ENCODE measurements at regions not wholly inside any gene's neighbourhood (a gene's known extent, or its start where the extent isn't known, plus 50 kb on each side); places are given as distances from the start of the nearest gene placed in this dataset.

DNA sequence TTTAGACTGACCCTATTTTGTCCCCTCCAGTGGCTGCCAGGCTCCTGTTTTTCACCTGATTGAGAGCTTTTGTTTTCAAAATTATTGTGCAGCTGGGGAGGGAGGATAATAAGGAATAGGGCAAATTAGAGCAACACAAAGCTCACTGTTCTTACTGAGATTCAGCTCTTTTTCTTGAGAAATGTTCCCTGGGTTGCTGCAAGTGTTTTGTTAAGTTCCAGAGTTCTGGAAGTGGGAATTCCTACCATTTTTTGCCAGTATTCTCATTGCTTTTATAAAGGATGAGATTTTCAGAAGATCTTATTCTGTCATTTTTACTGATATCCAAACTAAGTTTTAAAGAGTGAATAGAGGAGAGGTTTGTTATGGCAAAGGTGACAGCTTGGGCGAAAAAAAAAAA, 417.7 kb downstream of the SIPA1L2 start:
- no peak overlapping the region for H3K27ac ChIP-seq (ENCODE audit: low read depth, low read length)
- H3K4me1 ChIP-seq (ENCODE audit: control insufficient read depth in 1 of 2, insufficient read depth in 2 of 2, low read length in 2 of 2), result no peaks in the 10 kb centered on the region
- H3K9me3 ChIP-seq (ENCODE audit: control insufficient read depth in 1 of 2, low read length in 2 of 2), result no peaks in the 10 kb centered on the region
- no peak overlapping the region for H3K9ac ChIP-seq (ENCODE audit: low read depth in 1 of 2, low read length in 2 of 2)
- no peaks in the 10 kb centered on the region for H3K27me3 ChIP-seq (ENCODE audit: control insufficient read depth in 1 of 2, insufficient read depth in 2 of 2, low read length in 2 of 2)
- no peak overlapping the region for H3K4me3 ChIP-seq (ENCODE audit: low read depth in 1 of 2, low read length in 2 of 2)
- H3K36me3 ChIP-seq (ENCODE audit: control insufficient read depth in 1 of 2, insufficient read depth in 2 of 2, low read length in 2 of 2), result no peaks in the 10 kb centered on the region

- H3K27me3 ChIP-seq (ENCODE audit: control insufficient read depth in 1 of 2, insufficient read depth in 2 of 2, low read length in 2 of 2), result peaks cover 0 to 3% of the 10 kb centered on the region in 2 donors
- no peak overlapping the region for H3K4me3 ChIP-seq (ENCODE audit: low read depth in 1 of 2, low read length in 2 of 2)
- H3K4me1 ChIP-seq (ENCODE audit: control insufficient read depth in 1 of 2, insufficient read depth in 2 of 2, low read length in 2 of 2), result no peaks in the 10 kb centered on the region
- H3K9ac ChIP-seq (ENCODE audit: low read depth in 1 of 2, low read length in 2 of 2), result no peak overlapping the region
- no peaks in the 10 kb centered on the region for H3K36me3 ChIP-seq (ENCODE audit: control insufficient read depth in 1 of 2, insufficient read depth in 2 of 2, low read length in 2 of 2)
- H3K9me3 ChIP-seq (ENCODE audit: control insufficient read depth in 1 of 2, low read length in 2 of 2), result no peaks in the 10 kb centered on the region
- H3K27ac ChIP-seq (ENCODE audit: low read depth, low read length), result no peak overlapping the region
These were observed 418.8 kb downstream of the SIPA1L2 start for GRCh38 chr1:232211149-232211548.

DNA sequence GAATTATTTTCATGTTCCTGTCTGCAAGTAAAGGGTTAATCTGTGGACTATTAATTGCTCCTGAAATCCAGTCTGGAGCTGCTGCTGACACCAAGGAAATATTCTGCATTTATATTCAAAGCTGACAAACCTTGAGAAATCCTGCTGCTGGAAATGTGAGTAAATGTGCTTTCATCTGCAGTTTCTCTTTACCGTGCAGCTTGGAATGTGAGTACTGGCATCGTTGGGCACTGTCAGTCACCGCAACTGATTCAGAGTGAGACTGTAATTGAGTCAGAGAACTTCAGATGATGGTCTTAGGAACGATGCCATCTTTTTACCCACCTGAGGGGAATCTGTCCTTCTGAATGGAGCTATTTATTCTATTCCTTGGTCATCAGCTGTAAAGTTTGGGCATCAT, 420.6 kb downstream of the SIPA1L2 start:
- no peaks in the 10 kb centered on the region for H3K4me1 ChIP-seq (ENCODE audit: control insufficient read depth in 1 of 2, insufficient read depth in 2 of 2, low read length in 2 of 2)
- no peak overlapping the region for H3K4me3 ChIP-seq (ENCODE audit: low read depth in 1 of 2, low read length in 2 of 2)
- H3K9me3 ChIP-seq (ENCODE audit: control insufficient read depth in 1 of 2, low read length in 2 of 2), result no peaks in the 10 kb centered on the region
- peaks cover 0 to 4% of the 10 kb centered on the region in 2 donors for H3K27me3 ChIP-seq (ENCODE audit: control insufficient read depth in 1 of 2, insufficient read depth in 2 of 2, low read length in 2 of 2)
- H3K27ac ChIP-seq (ENCODE audit: low read depth, low read length), result no peak overlapping the region
- H3K36me3 ChIP-seq (ENCODE audit: control insufficient read depth in 1 of 2, insufficient read depth in 2 of 2, low read length in 2 of 2), result no peaks in the 10 kb centered on the region
- no peak overlapping the region for H3K9ac ChIP-seq (ENCODE audit: low read depth in 1 of 2, low read length in 2 of 2)

GRCh38 chr1:232207073-232207866, 422.7 kb downstream of the SIPA1L2 start:
- Histone ChIP-seq H3K27me3 (ENCODE audit: control insufficient read depth in 1 of 2, insufficient read depth in 2 of 2, low read length in 2 of 2) (peaks cover 0 to 4% of the 10 kb centered on the region in 2 donors), H3K9ac (ENCODE audit: low read depth in 1 of 2, low read length in 2 of 2) (no peak overlapping the region), H3K9me3 (ENCODE audit: control insufficient read depth in 1 of 2, low read length in 2 of 2) (no peaks in the 10 kb centered on the region), H3K36me3 (ENCODE audit: control insufficient read depth in 1 of 2, insufficient read depth in 2 of 2, low read length in 2 of 2) (no peaks in the 10 kb centered on the region), H3K4me3 (ENCODE audit: low read depth in 1 of 2, low read length in 2 of 2) (no peak overlapping the region), H3K27ac (ENCODE audit: low read depth, low read length) (no peak overlapping the region), H3K4me1 (ENCODE audit: control insufficient read depth in 1 of 2, insufficient read depth in 2 of 2, low read length in 2 of 2) (no peaks in the 10 kb centered on the region)

- no peaks in the 10 kb centered on the region for H3K4me1 ChIP-seq (ENCODE audit: control insufficient read depth in 1 of 2, insufficient read depth in 2 of 2, low read length in 2 of 2)
- H3K9me3 ChIP-seq (ENCODE audit: control insufficient read depth in 1 of 2, low read length in 2 of 2), result no peaks in the 10 kb centered on the region
- H3K9ac ChIP-seq (ENCODE audit: low read depth in 1 of 2, low read length in 2 of 2), result no peak overlapping the region
- H3K4me3 ChIP-seq (ENCODE audit: low read depth in 1 of 2, low read length in 2 of 2), result no peak overlapping the region
- H3K27me3 ChIP-seq (ENCODE audit: control insufficient read depth in 1 of 2, insufficient read depth in 2 of 2, low read length in 2 of 2), result peaks cover 0 to 4% of the 10 kb centered on the region in 2 donors
- no peaks in the 10 kb centered on the region for H3K36me3 ChIP-seq (ENCODE audit: control insufficient read depth in 1 of 2, insufficient read depth in 2 of 2, low read length in 2 of 2)
- no peak overlapping the region for H3K27ac ChIP-seq (ENCODE audit: low read depth, low read length)
These were observed 425.7 kb downstream of the SIPA1L2 start for GRCh38 chr1:232204269-232204668.

DNA sequence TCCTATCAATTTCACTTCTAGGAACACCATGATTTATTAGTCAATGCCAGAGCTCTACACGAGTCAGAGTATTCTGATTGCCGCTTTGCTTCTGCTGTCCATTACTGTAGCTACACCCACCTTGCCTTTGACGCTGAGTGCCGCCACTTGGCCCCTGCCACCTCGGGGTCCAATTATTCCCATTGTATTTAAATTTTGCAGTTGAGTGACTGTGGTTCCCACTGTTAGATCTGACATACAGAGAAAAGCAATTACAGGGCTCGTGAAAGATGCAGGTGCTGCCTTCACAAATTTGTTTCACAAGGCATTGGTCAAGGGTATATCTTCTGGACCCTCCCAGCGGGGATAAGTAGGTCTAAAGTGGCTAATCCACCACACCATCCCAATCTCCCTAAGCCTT, 428.9 kb downstream of the SIPA1L2 start:
- no peak overlapping the region for H3K9ac ChIP-seq (ENCODE audit: low read depth in 1 of 2, low read length in 2 of 2)

GRCh38 chr1:232196042-232196441, 433.9 kb downstream of the SIPA1L2 start:
- H3K27ac ChIP-seq (ENCODE audit: low read depth, low read length), result no peak overlapping the region
- H3K9me3 ChIP-seq (ENCODE audit: control insufficient read depth in 1 of 2, low read length in 2 of 2), result no peaks in the 10 kb centered on the region
- no peak overlapping the region for H3K4me3 ChIP-seq (ENCODE audit: low read depth in 1 of 2, low read length in 2 of 2)
- no peaks in the 10 kb centered on the region for H3K27me3 ChIP-seq (ENCODE audit: control insufficient read depth in 1 of 2, insufficient read depth in 2 of 2, low read length in 2 of 2)
- H3K36me3 ChIP-seq (ENCODE audit: control insufficient read depth in 1 of 2, insufficient read depth in 2 of 2, low read length in 2 of 2), result no peaks in the 10 kb centered on the region
- H3K4me1 ChIP-seq (ENCODE audit: control insufficient read depth in 1 of 2, insufficient read depth in 2 of 2, low read length in 2 of 2), result peaks cover 0 to 10% of the 10 kb centered on the region in 2 donors
- no peak overlapping the region for H3K9ac ChIP-seq (ENCODE audit: low read depth in 1 of 2, low read length in 2 of 2)

More for the DNA sequence above, 428.9 kb downstream of the SIPA1L2 start:
- Histone ChIP-seq H3K9me3 (ENCODE audit: control insufficient read depth in 1 of 2, low read length in 2 of 2) (no peaks in the 10 kb centered on the region), H3K4me3 (ENCODE audit: low read depth in 1 of 2, low read length in 2 of 2) (no peak overlapping the region), H3K4me1 (ENCODE audit: control insufficient read depth in 1 of 2, insufficient read depth in 2 of 2, low read length in 2 of 2) (no peaks in the 10 kb centered on the region), H3K27ac (ENCODE audit: low read depth, low read length) (no peak overlapping the region), H3K36me3 (ENCODE audit: control insufficient read depth in 1 of 2, insufficient read depth in 2 of 2, low read length in 2 of 2) (no peaks in the 10 kb centered on the region), H3K27me3 (ENCODE audit: control insufficient read depth in 1 of 2, insufficient read depth in 2 of 2, low read length in 2 of 2) (no peaks in the 10 kb centered on the region)

DNA sequence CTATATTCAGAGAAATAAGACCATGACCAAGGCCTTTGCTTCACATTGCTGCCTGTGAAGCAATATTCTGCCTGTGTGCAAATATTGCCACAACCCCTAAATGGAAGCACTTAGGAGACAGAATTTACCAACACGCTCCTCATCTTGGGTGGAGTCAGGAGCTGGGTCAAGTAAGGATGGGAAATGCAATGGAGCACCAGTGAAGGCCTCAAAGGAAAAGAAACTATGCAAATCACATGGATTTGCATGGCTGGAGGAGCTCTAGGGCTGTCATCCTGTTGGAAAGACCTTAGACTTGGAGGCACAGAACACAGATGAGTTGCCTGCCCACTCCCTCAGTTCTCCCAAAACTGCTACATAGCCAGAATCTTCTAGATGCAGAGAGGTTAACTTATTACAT, 435.5 kb downstream of the SIPA1L2 start:
- H3K4me1 ChIP-seq (ENCODE audit: control insufficient read depth in 1 of 2, insufficient read depth in 2 of 2, low read length in 2 of 2), result peaks cover 0 to 10% of the 10 kb centered on the region in 2 donors
- no peaks in the 10 kb centered on the region for H3K36me3 ChIP-seq (ENCODE audit: control insufficient read depth in 1 of 2, insufficient read depth in 2 of 2, low read length in 2 of 2)
- H3K9me3 ChIP-seq (ENCODE audit: control insufficient read depth in 1 of 2, low read length in 2 of 2), result no peaks in the 10 kb centered on the region
- no peak overlapping the region for H3K4me3 ChIP-seq (ENCODE audit: low read depth in 1 of 2, low read length in 2 of 2)
- no peak overlapping the region for H3K9ac ChIP-seq (ENCODE audit: low read depth in 1 of 2, low read length in 2 of 2)
- no peak overlapping the region for H3K27ac ChIP-seq (ENCODE audit: low read depth, low read length)
- H3K27me3 ChIP-seq (ENCODE audit: control insufficient read depth in 1 of 2, insufficient read depth in 2 of 2, low read length in 2 of 2), result no peaks in the 10 kb centered on the region

DNA sequence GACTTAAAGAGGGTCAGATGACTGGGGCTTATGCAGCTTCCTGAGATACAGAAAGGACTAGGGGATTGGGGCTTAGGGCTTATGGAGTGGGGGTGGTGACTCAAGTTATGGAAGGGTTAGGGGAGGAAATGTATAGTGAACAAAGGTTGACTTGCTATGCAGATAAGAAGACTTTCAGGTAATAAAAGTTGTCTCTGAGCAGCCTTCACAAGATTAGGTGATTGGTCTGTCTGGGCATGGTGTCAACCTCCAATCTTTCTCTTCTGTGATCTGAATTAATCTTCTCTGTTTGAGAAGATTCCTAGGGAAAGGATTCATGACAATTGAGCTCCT, 436.5 kb downstream of the SIPA1L2 start:
- H3K27ac ChIP-seq (ENCODE audit: low read depth, low read length), result no peak overlapping the region
- H3K4me3 ChIP-seq (ENCODE audit: low read depth in 1 of 2, low read length in 2 of 2), result no peak overlapping the region
- no peak overlapping the region for H3K9ac ChIP-seq (ENCODE audit: low read depth in 1 of 2, low read length in 2 of 2)

GRCh38 chr1:232192781-232193450, 437.0 kb downstream of the SIPA1L2 start:
- peaks cover 0 to 10% of the 10 kb centered on the region in 2 donors for H3K4me1 ChIP-seq (ENCODE audit: control insufficient read depth in 1 of 2, insufficient read depth in 2 of 2, low read length in 2 of 2)
- H3K9ac ChIP-seq (ENCODE audit: low read depth in 1 of 2, low read length in 2 of 2), result no peak overlapping the region
- no peaks in the 10 kb centered on the region for H3K27me3 ChIP-seq (ENCODE audit: control insufficient read depth in 1 of 2, insufficient read depth in 2 of 2, low read length in 2 of 2)
- no peaks in the 10 kb centered on the region for H3K36me3 ChIP-seq (ENCODE audit: control insufficient read depth in 1 of 2, insufficient read depth in 2 of 2, low read length in 2 of 2)
- no peak overlapping the region for H3K4me3 ChIP-seq (ENCODE audit: low read depth in 1 of 2, low read length in 2 of 2)
- H3K9me3 ChIP-seq (ENCODE audit: control insufficient read depth in 1 of 2, low read length in 2 of 2), result no peaks in the 10 kb centered on the region
- no peak overlapping the region for H3K27ac ChIP-seq (ENCODE audit: low read depth, low read length)

More for the DNA sequence above, 436.5 kb downstream of the SIPA1L2 start:
- Histone ChIP-seq H3K9me3 (ENCODE audit: control insufficient read depth in 1 of 2, low read length in 2 of 2) (no peaks in the 10 kb centered on the region), H3K4me1 (ENCODE audit: control insufficient read depth in 1 of 2, insufficient read depth in 2 of 2, low read length in 2 of 2) (peaks cover 0 to 10% of the 10 kb centered on the region in 2 donors), H3K36me3 (ENCODE audit: control insufficient read depth in 1 of 2, insufficient read depth in 2 of 2, low read length in 2 of 2) (no peaks in the 10 kb centered on the region), H3K27me3 (ENCODE audit: control insufficient read depth in 1 of 2, insufficient read depth in 2 of 2, low read length in 2 of 2) (no peaks in the 10 kb centered on the region)
